ENCODE measurements at regions not wholly inside any gene's neighbourhood (a gene's known extent, or its start where the extent isn't known, plus 50 kb on each side); places are given as distances from the start of the nearest gene placed in this dataset.

DNA sequence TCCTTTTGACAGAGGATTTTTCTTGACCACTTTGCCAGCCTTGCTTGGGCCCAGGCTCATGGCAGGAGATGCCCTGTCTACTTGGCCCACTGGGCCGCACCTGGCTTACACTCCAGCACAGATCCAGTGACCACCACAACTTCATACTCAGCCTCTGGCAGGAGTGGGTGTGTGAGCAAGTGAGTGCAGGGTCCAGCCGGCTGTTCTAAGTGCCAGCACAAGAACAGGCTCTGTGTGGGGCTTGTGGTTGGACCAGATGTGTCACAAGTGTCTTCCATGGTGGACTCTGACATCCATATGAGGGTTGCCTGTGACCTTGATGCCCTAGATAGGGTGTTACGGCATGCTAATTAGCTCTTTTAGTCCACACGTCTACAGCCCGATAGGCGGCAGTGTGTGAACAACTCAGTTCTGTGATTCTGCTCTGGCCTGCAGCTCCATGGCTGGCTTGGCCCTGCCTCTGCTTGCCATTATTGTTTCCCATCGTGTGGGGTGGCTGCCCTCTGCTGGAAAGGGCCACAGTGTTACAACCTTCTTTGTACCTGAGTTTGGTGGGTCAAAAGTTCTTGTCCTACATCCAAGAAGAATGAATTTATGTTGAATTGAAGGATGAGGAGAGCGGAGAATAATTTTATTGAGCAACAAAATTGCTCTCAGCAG lies 1089.1 kb downstream of the SLC6A15 start:
- H3K36me3 ChIP-seq = no peaks in the 10 kb centered on the region
- no peak overlapping the region for H3K4me3 ChIP-seq (ENCODE audit: low read depth, low read length)
- DNase-seq = peak; percentile 91
- TF ChIP-seq, protein P1, sequence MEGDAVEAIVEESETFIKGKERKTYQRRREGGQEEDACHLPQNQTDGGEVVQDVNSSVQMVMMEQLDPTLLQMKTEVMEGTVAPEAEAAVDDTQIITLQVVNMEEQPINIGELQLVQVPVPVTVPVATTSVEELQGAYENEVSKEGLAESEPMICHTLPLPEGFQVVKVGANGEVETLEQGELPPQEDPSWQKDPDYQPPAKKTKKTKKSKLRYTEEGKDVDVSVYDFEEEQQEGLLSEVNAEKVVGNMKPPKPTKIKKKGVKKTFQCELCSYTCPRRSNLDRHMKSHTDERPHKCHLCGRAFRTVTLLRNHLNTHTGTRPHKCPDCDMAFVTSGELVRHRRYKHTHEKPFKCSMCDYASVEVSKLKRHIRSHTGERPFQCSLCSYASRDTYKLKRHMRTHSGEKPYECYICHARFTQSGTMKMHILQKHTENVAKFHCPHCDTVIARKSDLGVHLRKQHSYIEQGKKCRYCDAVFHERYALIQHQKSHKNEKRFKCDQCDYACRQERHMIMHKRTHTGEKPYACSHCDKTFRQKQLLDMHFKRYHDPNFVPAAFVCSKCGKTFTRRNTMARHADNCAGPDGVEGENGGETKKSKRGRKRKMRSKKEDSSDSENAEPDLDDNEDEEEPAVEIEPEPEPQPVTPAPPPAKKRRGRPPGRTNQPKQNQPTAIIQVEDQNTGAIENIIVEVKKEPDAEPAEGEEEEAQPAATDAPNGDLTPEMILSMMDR (IDR thresholded peaks at IDR 0.05; ENCODE audit: low read depth, low read length) = peak; percentile 85
- H3K27me3 ChIP-seq (ENCODE audit: insufficient read depth, low read depth, severe bottlenecking) = no peaks in the 10 kb centered on the region
- H3K27ac ChIP-seq = no peak overlapping the region
- H3K9me3 ChIP-seq (ENCODE audit: severe bottlenecking) = no peaks in the 10 kb centered on the region

DNA sequence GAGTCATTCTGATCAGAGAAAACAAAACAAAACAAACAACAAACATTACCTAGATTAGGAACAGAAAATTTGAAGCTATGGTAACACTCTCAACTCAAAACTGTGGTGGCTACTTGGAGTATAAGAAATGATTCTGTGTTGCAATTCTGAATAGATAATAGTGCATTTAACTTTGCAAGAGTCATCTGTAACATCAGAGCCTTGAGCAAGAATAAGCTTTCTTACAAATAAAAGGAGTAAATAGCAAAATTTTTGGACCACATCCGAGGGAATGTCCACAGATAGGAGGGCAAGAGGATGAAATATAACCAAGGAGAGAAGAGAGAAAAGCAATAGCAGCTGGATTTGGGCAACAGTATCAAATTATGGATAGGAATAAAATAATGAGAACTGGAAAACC lies 1090.6 kb downstream of the SLC6A15 start:
- Histone ChIP-seq H3K9me3 (ENCODE audit: severe bottlenecking) (no peaks in the 10 kb centered on the region), H3K27me3 (ENCODE audit: insufficient read depth, low read depth, severe bottlenecking) (no peaks in the 10 kb centered on the region), H3K27ac (no peak overlapping the region), H3K4me3 (ENCODE audit: low read depth, low read length) (no peak overlapping the region), H3K36me3 (no peaks in the 10 kb centered on the region)
- DNase-seq = no peak
- TF ChIP-seq, protein P1 (IDR thresholded peaks at IDR 0.05; ENCODE audit: low read depth, low read length) = no peak

DNA sequence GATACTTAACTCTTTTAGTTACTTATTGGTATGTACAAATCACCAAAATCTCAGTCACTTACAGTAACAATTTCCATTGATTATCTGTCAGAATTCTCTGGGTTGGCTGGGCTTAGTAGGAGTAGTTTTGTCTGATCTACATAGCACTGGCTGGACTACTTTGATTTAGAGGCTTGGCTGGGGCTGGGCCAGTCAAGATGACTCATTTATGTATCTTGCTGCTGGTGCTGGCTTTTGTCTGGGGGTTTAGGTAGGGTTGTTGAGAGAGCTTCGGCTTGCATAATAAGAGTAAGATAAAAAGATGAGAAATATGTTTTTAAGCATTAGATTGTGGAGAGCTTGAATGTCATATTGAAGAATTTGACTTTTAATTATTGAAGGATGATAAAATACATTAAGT lies 1093.7 kb downstream of the SLC6A15 start:
- H3K9me3 ChIP-seq (ENCODE audit: severe bottlenecking) = no peaks in the 10 kb centered on the region
- no peaks in the 10 kb centered on the region for H3K27me3 ChIP-seq (ENCODE audit: insufficient read depth, low read depth, severe bottlenecking)
- no peak overlapping the region for H3K27ac ChIP-seq
- TF ChIP-seq, protein P1 (IDR thresholded peaks at IDR 0.05; ENCODE audit: low read depth, low read length) = no peak
- no peak overlapping the region for H3K4me3 ChIP-seq (ENCODE audit: low read depth, low read length)
- no peak for DNase-seq
- H3K36me3 ChIP-seq = no peaks in the 10 kb centered on the region

DNA sequence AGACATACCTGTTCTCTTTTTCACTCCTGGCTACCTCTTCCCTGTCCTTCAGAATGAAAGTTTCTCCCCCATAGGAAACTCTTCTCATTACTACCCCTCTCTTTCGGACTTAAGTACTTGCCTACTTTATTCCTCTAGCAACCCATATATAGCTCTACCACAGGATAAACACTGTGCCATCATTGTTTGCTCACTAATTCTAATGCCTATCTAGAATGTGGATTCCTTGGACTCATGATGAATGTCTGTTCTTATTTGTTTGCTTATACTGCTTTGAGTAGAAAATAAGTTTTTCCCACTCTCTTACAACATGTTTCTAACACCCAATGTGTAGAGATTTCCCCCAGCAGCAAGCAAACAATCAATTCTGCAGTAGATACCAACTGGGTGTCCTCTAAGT lies 1094.9 kb downstream of the SLC6A15 start:
- Histone ChIP-seq H3K27me3 (ENCODE audit: insufficient read depth, low read depth, severe bottlenecking) (no peaks in the 10 kb centered on the region), H3K27ac (no peak overlapping the region), H3K36me3 (no peaks in the 10 kb centered on the region), H3K9me3 (ENCODE audit: severe bottlenecking) (no peaks in the 10 kb centered on the region), H3K4me3 (ENCODE audit: low read depth, low read length) (no peak overlapping the region)
- DNase-seq = no peak
- TF ChIP-seq, protein P1 (IDR thresholded peaks at IDR 0.05; ENCODE audit: low read depth, low read length) = no peak

DNA sequence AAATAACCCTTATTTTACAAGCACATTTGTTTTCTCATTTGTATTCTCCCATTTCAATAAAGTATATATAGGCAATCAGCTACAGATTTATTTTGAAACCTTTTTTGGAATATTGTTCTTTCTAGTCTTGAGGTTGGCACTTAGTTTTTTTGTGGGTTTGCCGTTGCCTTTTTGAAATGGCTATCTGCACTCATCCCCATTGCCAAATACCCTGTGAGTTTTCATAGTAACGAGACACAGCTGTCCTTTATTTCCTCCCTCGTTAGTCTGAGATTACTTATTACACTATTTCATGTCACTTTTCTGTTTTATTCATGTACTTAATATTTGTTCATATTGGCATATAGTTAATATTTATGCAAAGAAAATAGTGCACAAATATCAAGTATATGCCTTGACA lies 1104.0 kb downstream of the SLC6A15 start:
- Histone ChIP-seq H3K36me3 (no peaks in the 10 kb centered on the region), H3K9me3 (ENCODE audit: severe bottlenecking) (no peaks in the 10 kb centered on the region), H3K27me3 (ENCODE audit: insufficient read depth, low read depth, severe bottlenecking) (no peaks in the 10 kb centered on the region), H3K4me3 (ENCODE audit: low read depth, low read length) (no peak overlapping the region), H3K27ac (no peak overlapping the region)
- TF ChIP-seq, protein P1 (IDR thresholded peaks at IDR 0.05; ENCODE audit: low read depth, low read length) = no peak
- no peak for DNase-seq

DNA sequence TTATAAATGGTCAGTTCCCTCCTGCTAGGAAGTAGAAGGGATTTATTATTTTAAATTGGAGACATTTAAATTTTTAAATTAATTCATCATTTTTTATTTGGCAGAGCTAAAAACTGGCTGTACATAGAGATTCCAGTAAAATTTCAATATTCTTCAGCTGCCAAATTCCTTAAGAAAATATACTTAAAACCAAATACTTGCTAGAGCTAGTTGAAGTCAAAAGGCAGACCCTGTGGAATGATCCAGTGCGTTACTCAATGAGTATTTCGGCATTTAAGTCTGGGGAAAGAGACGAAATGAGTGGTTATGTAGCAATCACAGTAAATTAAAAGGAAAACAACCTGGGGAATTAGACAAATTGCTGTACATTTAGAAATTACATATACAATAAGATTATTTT lies 1104.7 kb downstream of the SLC6A15 start:
- TF ChIP-seq, protein P1 (IDR thresholded peaks at IDR 0.05; ENCODE audit: low read depth, low read length) = no peak
- no peaks in the 10 kb centered on the region for H3K9me3 ChIP-seq (ENCODE audit: severe bottlenecking)
- no peaks in the 10 kb centered on the region for H3K36me3 ChIP-seq
- DNase-seq = no peak
- H3K27ac ChIP-seq = no peak overlapping the region
- no peaks in the 10 kb centered on the region for H3K27me3 ChIP-seq (ENCODE audit: insufficient read depth, low read depth, severe bottlenecking)
- H3K4me3 ChIP-seq (ENCODE audit: low read depth, low read length) = no peak overlapping the region

Data from WERI-Rb-1 (cell line).